ENCODE measurements at regions not wholly inside any gene's neighbourhood (a gene's known extent, or its start where the extent isn't known, plus 50 kb on each side); places are given as distances from the start of the nearest gene placed in this dataset.
A peak's percentile ranks its signal among the peaks of the same experiment; 100 is the strongest.

GRCh38 chr14:61636779-61637178, 58.5 kb upstream of the HIF1A start:
- TF ChIP-seq, protein P1, sequence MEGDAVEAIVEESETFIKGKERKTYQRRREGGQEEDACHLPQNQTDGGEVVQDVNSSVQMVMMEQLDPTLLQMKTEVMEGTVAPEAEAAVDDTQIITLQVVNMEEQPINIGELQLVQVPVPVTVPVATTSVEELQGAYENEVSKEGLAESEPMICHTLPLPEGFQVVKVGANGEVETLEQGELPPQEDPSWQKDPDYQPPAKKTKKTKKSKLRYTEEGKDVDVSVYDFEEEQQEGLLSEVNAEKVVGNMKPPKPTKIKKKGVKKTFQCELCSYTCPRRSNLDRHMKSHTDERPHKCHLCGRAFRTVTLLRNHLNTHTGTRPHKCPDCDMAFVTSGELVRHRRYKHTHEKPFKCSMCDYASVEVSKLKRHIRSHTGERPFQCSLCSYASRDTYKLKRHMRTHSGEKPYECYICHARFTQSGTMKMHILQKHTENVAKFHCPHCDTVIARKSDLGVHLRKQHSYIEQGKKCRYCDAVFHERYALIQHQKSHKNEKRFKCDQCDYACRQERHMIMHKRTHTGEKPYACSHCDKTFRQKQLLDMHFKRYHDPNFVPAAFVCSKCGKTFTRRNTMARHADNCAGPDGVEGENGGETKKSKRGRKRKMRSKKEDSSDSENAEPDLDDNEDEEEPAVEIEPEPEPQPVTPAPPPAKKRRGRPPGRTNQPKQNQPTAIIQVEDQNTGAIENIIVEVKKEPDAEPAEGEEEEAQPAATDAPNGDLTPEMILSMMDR (conservative IDR thresholded peaks at IDR 0.05; ENCODE audit: low read length) = no peak
- no peak for DNase-seq (ENCODE audit: low read depth)
- H3K4me3 ChIP-seq (ENCODE audit: low read length) = no peak overlapping the region

GRCh38 chr14:61638595-61639387, 56.5 kb upstream of the HIF1A start:
- H3K4me3 ChIP-seq (ENCODE audit: low read length) = no peak overlapping the region
- DNase-seq (ENCODE audit: low read depth) = no peak
- TF ChIP-seq, protein P1 (conservative IDR thresholded peaks at IDR 0.05; ENCODE audit: low read length) = no peak

DNA sequence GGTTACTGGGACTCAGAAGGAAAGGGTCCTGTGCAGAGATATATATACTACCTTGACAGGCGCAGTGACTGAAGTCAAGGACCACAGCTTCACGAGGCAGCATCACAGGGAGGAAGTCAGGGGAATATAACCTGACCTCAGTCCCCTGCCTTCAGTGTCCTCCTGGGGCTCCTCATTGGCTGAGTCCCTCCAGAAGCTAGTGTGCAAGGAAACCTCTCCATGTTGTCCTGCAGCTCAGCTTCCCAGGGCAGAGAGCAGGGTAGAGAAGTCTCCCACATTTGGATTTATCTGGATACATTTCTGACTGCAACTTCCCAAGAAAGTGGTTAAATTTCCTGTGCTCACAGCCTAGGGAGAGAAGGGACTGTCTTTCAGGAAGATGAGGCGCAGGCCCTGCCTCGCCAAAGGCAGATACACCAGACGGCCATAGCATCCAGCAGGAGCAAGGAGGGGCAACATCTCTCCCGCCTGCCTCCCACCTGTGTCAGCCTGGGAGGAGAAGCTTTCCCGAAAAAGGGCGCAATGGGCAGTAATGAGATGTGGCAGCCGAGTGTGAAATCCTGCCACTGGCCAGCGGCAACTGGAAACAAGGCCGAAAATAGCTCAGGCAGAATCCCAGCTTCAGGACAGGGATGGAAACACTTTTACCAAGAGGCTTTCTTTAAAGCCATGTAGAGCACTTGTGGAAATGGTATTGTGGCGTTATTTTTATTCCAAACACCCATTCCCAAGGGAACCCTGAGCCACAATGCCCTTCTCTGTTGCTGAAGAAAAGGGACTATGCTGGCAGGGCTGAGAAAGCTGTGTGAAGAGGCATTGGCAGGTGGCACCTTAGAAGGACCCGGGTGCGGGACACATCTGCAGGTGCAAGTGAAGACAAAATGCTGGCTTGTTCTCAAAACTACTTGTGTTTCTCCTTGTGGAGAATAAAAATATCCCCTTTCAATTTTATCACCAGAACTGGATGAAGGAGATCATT, 54.9 kb upstream of the HIF1A start:
- DNase-seq (ENCODE audit: low read depth) = no peak
- H3K4me3 ChIP-seq (ENCODE audit: low read length) = no peak overlapping the region
- TF ChIP-seq, protein P1 (conservative IDR thresholded peaks at IDR 0.05; ENCODE audit: low read length) = no peak

DNA sequence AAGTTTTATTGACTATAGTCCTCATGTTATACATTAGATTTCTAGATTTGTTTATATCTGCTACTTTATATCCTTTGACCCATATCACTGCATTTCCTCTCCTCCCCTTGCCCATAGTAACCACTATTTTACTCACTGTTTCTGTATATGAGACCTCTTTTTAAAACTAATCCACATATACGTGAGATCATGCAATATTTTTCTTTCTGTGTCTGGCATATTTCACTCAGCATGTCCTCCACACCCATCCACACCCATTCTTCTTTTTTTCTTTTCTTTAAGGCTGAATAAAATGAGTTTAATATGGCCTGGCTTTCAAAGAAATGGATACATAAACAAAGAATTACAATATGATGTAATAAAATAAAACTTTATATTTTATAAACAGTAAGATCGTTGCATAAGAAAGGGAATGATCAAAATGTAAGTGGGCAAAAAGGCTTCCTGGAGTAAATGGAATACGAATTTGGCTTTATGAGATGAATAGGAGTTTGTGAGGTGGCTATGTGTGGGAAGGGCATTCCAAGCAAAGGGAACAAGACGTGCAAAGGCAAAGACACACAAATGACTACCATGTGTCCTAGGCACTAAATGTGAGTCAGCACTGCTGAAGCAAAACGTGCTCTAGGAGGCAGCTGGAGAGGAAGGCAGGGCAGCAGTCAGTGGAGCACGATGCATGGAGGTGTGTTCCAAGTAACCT, 53.2 kb upstream of the HIF1A start:
- TF ChIP-seq, protein P1 (conservative IDR thresholded peaks at IDR 0.05; ENCODE audit: low read length) = no peak
- DNase-seq (ENCODE audit: low read depth) = peak; percentile 86
- no peak overlapping the region for H3K4me3 ChIP-seq (ENCODE audit: low read length)

DNA sequence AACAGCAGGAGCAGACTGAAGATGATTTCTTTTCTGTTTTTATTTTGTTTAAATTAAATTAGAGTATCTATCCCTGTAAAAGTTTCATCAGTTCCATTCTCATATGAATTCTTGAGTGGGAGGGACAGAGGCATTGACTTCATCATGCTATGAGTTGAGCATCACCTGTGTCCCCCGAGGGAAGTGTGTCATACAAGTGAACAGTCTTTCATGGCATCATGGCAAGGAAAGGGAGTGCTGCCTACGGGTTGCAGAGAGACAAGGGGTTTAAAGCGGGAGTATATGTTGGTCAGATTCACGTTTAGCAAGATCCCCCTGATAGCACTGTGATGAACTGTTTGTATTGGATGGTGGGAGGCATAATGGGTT, 52.7 kb upstream of the HIF1A start:
- TF ChIP-seq, protein P1 (conservative IDR thresholded peaks at IDR 0.05; ENCODE audit: low read length) = no peak
- DNase-seq (ENCODE audit: low read depth) = no peak
- no peak overlapping the region for H3K4me3 ChIP-seq (ENCODE audit: low read length)

DNA sequence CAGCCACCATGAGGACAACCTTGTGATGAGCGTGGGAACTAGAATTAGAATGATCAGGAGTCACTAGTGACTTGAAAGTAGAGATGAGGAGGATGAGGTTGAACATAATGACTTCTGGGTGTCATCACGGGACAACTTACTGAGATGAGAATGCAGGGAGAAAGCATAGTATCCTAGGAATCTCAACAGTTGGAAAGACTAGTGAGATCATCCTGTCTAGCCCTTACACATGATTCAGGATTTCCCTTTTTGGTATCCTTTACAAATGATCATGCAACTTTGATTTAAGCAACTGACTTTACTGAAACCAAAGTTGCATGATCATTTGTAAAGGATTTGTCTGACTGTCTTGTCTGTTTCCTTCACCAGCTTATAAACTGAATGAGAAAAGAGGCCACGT, 51.8 kb upstream of the HIF1A start:
- DNase-seq (ENCODE audit: low read depth) = peak; percentile 84
- TF ChIP-seq, protein P1 (conservative IDR thresholded peaks at IDR 0.05; ENCODE audit: low read length) = no peak
- no peak overlapping the region for H3K4me3 ChIP-seq (ENCODE audit: low read length)
